Endothelial cell of umbilical vein (primary cell): ENCODE measurements at regions not wholly inside any gene's neighbourhood (a gene's known extent, or its start where the extent isn't known, plus 50 kb on each side); places are given as distances from the start of the nearest gene placed in this dataset.

Experiments
- CTCF ChIP-seq, 2 donors: IDR thresholded peaks; 1 replicate in 1 of 2; 2 replicates in 1 of 2; pipeline ENCODE4 v1.5.1; 2011; ENCODE audit warnings: low read length in 2 of 2, mild to moderate bottlenecking in 2 of 2, moderate library complexity in 2 of 2, control low read depth in 1 of 2, inconsistent platforms in 1 of 2, low read depth in 1 of 2; ENCODE audit not compliant: insufficient read depth in 1 of 2; ENCODE audit errors: extremely low read depth in 1 of 2
- GATA2 ChIP-seq: IDR thresholded peaks from 2 replicates; pipeline ENCODE4 v1.7.0; 2011; ENCODE audit warnings: low read depth, mild to moderate bottlenecking, moderate library complexity, mixed read lengths, low read length; ENCODE audit not compliant: insufficient read length, insufficient read depth
- MAX ChIP-seq: IDR thresholded peaks from 2 replicates; pipeline ENCODE4 v1.6.1; 2011; ENCODE audit not compliant: insufficient read depth, insufficient read length
- POLR2A ChIP-seq: IDR thresholded peaks from 2 replicates; pipeline ENCODE4 v1.6.1; 2012; ENCODE audit warnings: low read depth, mild to moderate bottlenecking, control low read depth, low read length
- POLR2AphosphoS5 ChIP-seq: IDR thresholded peaks from 2 replicates; pipeline ENCODE4 v1.6.1; 2012; ENCODE audit warnings: low read depth, mild to moderate bottlenecking, control low read depth, low read length, moderate library complexity; ENCODE audit not compliant: insufficient read depth

- TF ChIP-seq GATA2 (no peak), POLR2AphosphoS5 (no peak), MAX (no peak), CTCF (IDR thresholded peaks at IDR 0.05; ENCODE audit: extremely low read depth in 1 of 2, insufficient read depth in 1 of 2, low read depth in 1 of 2, low read length in 2 of 2) (no peak), POLR2A (no peak)
Observed at GRCh38 chrX:152079768-152080167, 58.6 kb downstream of the MAGEA10 start.
